IMR-90 (cell line): ENCODE measurements at regions not wholly inside any gene's neighbourhood (a gene's known extent, or its start where the extent isn't known, plus 50 kb on each side); places are given as distances from the start of the nearest gene placed in this dataset.

ENCODE experiments used
- ATAC-seq: fragments of 200-7000 bp; cut with Tn5 transposase; 2 replicates; pipeline ENCODE4 v1.9.1; 2020; ENCODE audit warnings: low read depth, mild to moderate bottlenecking, moderate library complexity
- BruUV-seq: library from RNA; stranded (reverse); fragments of 400-500 nt; replicated peaks from 2 replicates; lab custom pipeline; 2021; lab: Mats Ljungman, UMichigan
- CTCF ChIA-PET: fragments of 300-600 bp; formaldehyde crosslinking; extraction: SDS; loops from one replicate; lab custom pipeline; 2021; ENCODE audit warnings: antibody characterized with exemption; lab: Yijun Ruan, JAX
- POLR2A ChIA-PET: fragments of 300-600 bp; sonication (Branson Sonifier 250); formaldehyde crosslinking; loops from one replicate; lab custom pipeline; 2022; ENCODE audit warnings: antibody characterized with exemption; ENCODE audit not compliant: unreplicated experiment; lab: Charles Lee
- DNase-seq: peaks from one replicate; pipeline ENCODE4 v3.0.0; 2013
- H2AFZ ChIP-seq: replicated peaks from 2 replicates; pipeline ENCODE3; 2013; ENCODE audit warnings: low read length, mild to moderate bottlenecking; ENCODE audit not compliant: poor library complexity
- H2AK5ac ChIP-seq: 2 replicates; pipeline ENCODE4 v1.6.1; 2013; ENCODE audit warnings: low read depth, low read length, inconsistent platforms
- H2AK9ac ChIP-seq: replicated peaks from 2 replicates; pipeline ENCODE3; 2013; ENCODE audit warnings: mild to moderate bottlenecking, low read depth, low read length, moderate library complexity; ENCODE audit not compliant: poor library complexity
- H2BK120ac ChIP-seq: 2 replicates; pipeline ENCODE4 v1.6.1; 2013; ENCODE audit warnings: low read depth, low read length, inconsistent platforms
- H2BK15ac ChIP-seq: 3 replicates; pipeline ENCODE4 v1.6.1; 2013; ENCODE audit warnings: low read depth, low read length, inconsistent platforms
- H2BK20ac ChIP-seq: 2 replicates; pipeline ENCODE4 v1.6.1; 2013; ENCODE audit warnings: low read depth, mild to moderate bottlenecking, inconsistent platforms, low read length, moderate library complexity
- H2BK5ac ChIP-seq: 2 replicates; pipeline ENCODE4 v1.6.1; 2013; ENCODE audit warnings: mild to moderate bottlenecking, low read depth, low read length, inconsistent platforms; ENCODE audit not compliant: poor library complexity, severe bottlenecking
- H3K14ac ChIP-seq: replicated peaks from 2 replicates; pipeline ENCODE4 v1.6.1; 2013; ENCODE audit warnings: low read depth, low read length, inconsistent platforms
- H3K18ac ChIP-seq: 2 replicates; pipeline ENCODE4 v1.6.1; 2013; ENCODE audit warnings: low read depth, low read length, control low read depth
- H3K23ac ChIP-seq: 2 replicates; pipeline ENCODE4 v1.6.1; 2013; ENCODE audit warnings: low read depth, low read length, inconsistent platforms
- H3K27ac ChIP-seq: 2 replicates; pipeline ENCODE4 v1.5.1; 2013; ENCODE audit warnings: mild to moderate bottlenecking, control low read depth, low read length; ENCODE audit not compliant: insufficient read depth
- H3K27me3 ChIP-seq: 2 replicates; pipeline ENCODE4 v1.6.1; 2013; ENCODE audit warnings: low read length; ENCODE audit not compliant: control insufficient read depth, insufficient read depth
- H3K36me3 ChIP-seq: 2 replicates; pipeline ENCODE4 v1.6.1; 2013; ENCODE audit warnings: low read length, mixed read lengths; ENCODE audit not compliant: control insufficient read depth, insufficient read depth
- H3K4ac ChIP-seq: 2 replicates; pipeline ENCODE4 v1.6.1; 2013; ENCODE audit warnings: low read depth, low read length, inconsistent platforms
- H3K4me1 ChIP-seq: 2 replicates; pipeline ENCODE4 v1.6.1; 2013; ENCODE audit warnings: low read length, mixed read lengths; ENCODE audit not compliant: control insufficient read depth, insufficient read depth
- H3K4me2 ChIP-seq: 2 replicates; pipeline ENCODE4 v1.6.1; 2013; ENCODE audit warnings: low read depth, mild to moderate bottlenecking, control low read depth, low read length, moderate library complexity
- H3K4me3 ChIP-seq: 2 replicates; pipeline ENCODE4 v1.5.1; 2013; ENCODE audit warnings: low read depth, mild to moderate bottlenecking, control low read depth, low read length, moderate library complexity; ENCODE audit not compliant: insufficient read depth
- H3K56ac ChIP-seq: 2 replicates; pipeline ENCODE4 v1.6.1; 2013; ENCODE audit warnings: low read length, inconsistent platforms; ENCODE audit not compliant: insufficient read depth; ENCODE audit errors: extremely low read depth
- H3K79me1 ChIP-seq, 2 experiments: 2 replicates each; pipeline ENCODE4 v1.6.1; 2013; ENCODE audit warnings: low read length in 2 of 2, inconsistent platforms in 1 of 2, low read depth in 1 of 2
- H3K9ac ChIP-seq: 2 replicates; pipeline ENCODE4 v1.6.1; 2013; ENCODE audit warnings: low read depth, low read length, control low read depth
- H3K9me1 ChIP-seq: 2 replicates; pipeline ENCODE4 v1.6.1; 2013; ENCODE audit warnings: low read length, inconsistent platforms; ENCODE audit not compliant: insufficient read depth
- H3K9me3 ChIP-seq: 2 replicates; pipeline ENCODE4 v1.6.1; 2013; ENCODE audit warnings: low read length; ENCODE audit not compliant: control insufficient read depth, insufficient read depth
- H4K20me1 ChIP-seq: 2 replicates; pipeline ENCODE4 v1.6.1; 2013; ENCODE audit warnings: low read length, inconsistent platforms; ENCODE audit not compliant: insufficient read depth
- H4K5ac ChIP-seq: 2 replicates; pipeline ENCODE4 v1.6.1; 2013; ENCODE audit warnings: mild to moderate bottlenecking, low read depth, low read length, control low read depth
- H4K8ac ChIP-seq, 2 experiments: 2 replicates each; pipeline ENCODE4 v1.6.1; 2013; ENCODE audit warnings: low read depth in 2 of 2, low read length in 2 of 2, control low read depth in 1 of 2, inconsistent platforms in 1 of 2
- H4K91ac ChIP-seq: 2 replicates; pipeline ENCODE4 v1.6.1; 2013; ENCODE audit warnings: low read depth, low read length, inconsistent platforms; ENCODE audit not compliant: insufficient read depth
- BHLHE40 ChIP-seq: fragments of 150-350 bp; IDR thresholded peaks from 2 replicates; pipeline ENCODE4 v1.6.1; 2016; ENCODE audit warnings: mild to moderate bottlenecking, low read depth, low read length
- CEBPB ChIP-seq: IDR thresholded peaks from 2 replicates; pipeline ENCODE4 v1.6.1; 2012; ENCODE audit warnings: low read depth, low read length, improper control_type of control experiment
- CHD1 ChIP-seq: IDR thresholded peaks from 2 replicates; pipeline ENCODE4 v1.6.1; 2012; ENCODE audit warnings: low read depth, low read length, improper control_type of control experiment
- CTCF ChIP-seq: conservative IDR thresholded peaks from 2 replicates; pipeline ENCODE4 v1.5.1; 2012; ENCODE audit warnings: mild to moderate bottlenecking, low read depth, low read length, improper control_type of control experiment
- ELK1 ChIP-seq: fragments of 150-350 bp; IDR thresholded peaks from 2 replicates; pipeline ENCODE4 v1.6.1; 2016; ENCODE audit warnings: low read depth, mild to moderate bottlenecking, low read length, moderate library complexity, borderline replicate concordance
- FOS ChIP-seq: fragments of 150-350 bp; IDR thresholded peaks from 2 replicates; pipeline ENCODE4 v1.6.1; 2016; ENCODE audit warnings: low read depth, low read length
- MAFK ChIP-seq: IDR thresholded peaks from 2 replicates; pipeline ENCODE4 v1.6.1; 2012; ENCODE audit warnings: low read depth, low read length, improper control_type of control experiment
- MAZ ChIP-seq: IDR thresholded peaks from 2 replicates; pipeline ENCODE4 v1.6.1; 2012; ENCODE audit warnings: low read depth, mild to moderate bottlenecking, low read length, improper control_type of control experiment, moderate library complexity, borderline replicate concordance
- MXI1 ChIP-seq: IDR thresholded peaks from 2 replicates; pipeline ENCODE4 v1.6.1; 2012; ENCODE audit warnings: low read depth, mild to moderate bottlenecking, low read length, moderate library complexity, borderline replicate concordance
- NFE2L2 ChIP-seq: fragments of 150-350 bp; IDR thresholded peaks from 2 replicates; pipeline ENCODE4 v1.6.1; 2016; ENCODE audit warnings: low read depth, mild to moderate bottlenecking, low read length
- POLR2A ChIP-seq: IDR thresholded peaks from 2 replicates; pipeline ENCODE4 v1.6.1; 2012; ENCODE audit warnings: mild to moderate bottlenecking, low read depth, low read length
- RCOR1 ChIP-seq: IDR thresholded peaks from 2 replicates; pipeline ENCODE4 v1.6.1; 2012; ENCODE audit warnings: mild to moderate bottlenecking, low read length, improper control_type of control experiment; ENCODE audit not compliant: insufficient replicate concordance
- RFX5 ChIP-seq: IDR thresholded peaks from 2 replicates; pipeline ENCODE4 v1.8.0; 2012; ENCODE audit warnings: low read depth, mild to moderate bottlenecking, low read length, moderate library complexity
- SMC3 ChIP-seq: fragments of 150-350 bp; IDR thresholded peaks from 2 replicates; pipeline ENCODE4 v1.6.1; 2016; ENCODE audit warnings: low read depth, mild to moderate bottlenecking, antibody characterized with exemption, low read length, moderate library complexity
- USF2 ChIP-seq: fragments of 150-350 bp; IDR thresholded peaks from 2 replicates; pipeline ENCODE4 v1.6.1; 2017; ENCODE audit warnings: mild to moderate bottlenecking, antibody characterized with exemption, low read length, low read depth
- WGBS, 2 experiments: methylation state at CpG; one replicate each; pipeline versions ENCODE4 v1.1.5 to v1.1.7; 2013; ENCODE audit warnings: missing lambda C conversion rate in 2 of 2; ENCODE audit not compliant: insufficient read length in 1 of 2; ENCODE audit errors: extremely low coverage in 2 of 2; 5-methylcytosine and 5-hydroxymethylcytosine counted together
- dilution Hi-C: fragments of 300-500 bp; cut with HindIII; formaldehyde crosslinking; loops from one replicate; pipeline ENCODE4 v1.14.3; 2018; ENCODE audit warnings: low sequenced_read_pairs; ENCODE audit not compliant: unreplicated experiment
- in situ Hi-C: fragments of 300-500 bp; cut with MboI; formaldehyde crosslinking; loops from 3 replicates; pipeline ENCODE4 v1.14.3; 2019; ENCODE audit warnings: low sequenced_read_pairs, inconsistent platforms, mixed read lengths
- intact Hi-C: fragments of 100-400 bp; cut with micrococcal nuclease; formaldehyde crosslinking; loops from 2 replicates; pipeline ENCODE4 v1.10.0; 2022

- Histone ChIP-seq H3K23ac (no peak overlapping the region), H3K9me1 (no peaks in the 10 kb centered on the region), H3K9ac (no peak overlapping the region), H3K4me1 (no peaks in the 10 kb centered on the region), H3K27me3 (no peaks in the 10 kb centered on the region), H2BK15ac (no peak overlapping the region), H3K4me3 (no peak overlapping the region), H4K20me1 (no peaks in the 10 kb centered on the region), H2AK5ac (no peak overlapping the region), H4K91ac (no peak overlapping the region), H3K4me2 (no peak overlapping the region), H3K4ac (no peak overlapping the region), H2AK9ac (no peak overlapping the region), H3K27ac (no peak overlapping the region), H3K14ac (no peak overlapping the region), H4K8ac (no peak overlapping the region), H3K18ac (no peak overlapping the region), H2BK20ac (no peak overlapping the region), H2AFZ (no peak overlapping the region), H2BK120ac (no peak overlapping the region), H4K5ac (no peak overlapping the region), H3K36me3 (no peaks in the 10 kb centered on the region), H3K9me3 (peaks cover 43% of the 10 kb centered on the region), H3K79me1 (no peaks in the 10 kb centered on the region), H3K56ac (no peak overlapping the region), H2BK5ac (no peak overlapping the region)
- POLR2A ChIA-PET, result no interaction called here
- no peak for TF ChIP-seq USF2
- no peak for TF ChIP-seq FOS
- TF ChIP-seq SMC3, result no peak
- TF ChIP-seq RCOR1, result no peak
- TF ChIP-seq MXI1, result no peak
- TF ChIP-seq RFX5, result no peak
- TF ChIP-seq NFE2L2, result no peak
- no peak for TF ChIP-seq BHLHE40
- no peak for TF ChIP-seq POLR2A
- no peak for TF ChIP-seq CHD1
- TF ChIP-seq ELK1, result no peak
- TF ChIP-seq CEBPB, result no peak
- TF ChIP-seq MAFK, result no peak
- no peak for TF ChIP-seq MAZ
- no peak for TF ChIP-seq CTCF
- intact Hi-C loops, result no loop called here
- CTCF ChIA-PET, result no interaction called here
- BruUV-seq, result no TSS peak
- dilution Hi-C loops, result no loop called here
- no peak for ATAC-seq
- no peak for DNase-seq
- in situ Hi-C loops, result no loop called here
- WGBS, 2 experiments, result no CpG with 5 or more reads among the region's 7 CpGs
Measured at GRCh38 chr10:131450216-131450765, 138.8 kb upstream of the TCERG1L start.
